ENCODE measurements at regions not wholly inside any gene's neighbourhood (a gene's known extent, or its start where the extent isn't known, plus 50 kb on each side); places are given as distances from the start of the nearest gene placed in this dataset.

GRCh38 chr18:22871809-22872525 lies 61.2 kb upstream of the RBBP8 start:
- no peak for DNase-seq

GRCh38 chr18:22872900-22873537 lies 60.1 kb upstream of the RBBP8 start:
- DNase-seq, result peak in 2 of 4 experiments; percentile 1 to 3

GRCh38 chr18:22879293-22879692 lies 53.8 kb upstream of the RBBP8 start:
- no peak for DNase-seq

GRCh38 chr18:22882084-22882483 lies 51.0 kb upstream of the RBBP8 start:
- DNase-seq, result no peak

DNA sequence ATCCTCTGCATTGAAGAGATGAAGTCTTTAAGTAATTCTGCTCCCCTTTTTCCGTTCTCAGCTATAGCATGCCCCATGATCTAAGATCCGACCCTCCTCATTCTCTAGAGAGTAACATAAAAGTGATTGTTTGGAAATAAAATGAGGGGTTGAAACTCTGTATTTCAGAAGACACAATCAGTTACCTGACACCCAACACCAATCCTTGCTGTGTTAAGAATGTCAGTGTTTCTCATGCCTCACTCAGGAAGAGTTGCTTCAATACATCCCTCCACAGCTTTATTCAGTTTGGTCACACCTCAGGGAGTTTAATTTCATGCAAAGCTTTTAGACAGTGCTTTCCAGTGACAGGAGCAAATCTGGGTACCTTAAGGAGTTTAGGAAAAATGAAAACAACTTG lies 49.9 kb upstream of the RBBP8 start:
- DNase-seq, result no peak
